Calu3 (cell line): ENCODE measurements at regions not wholly inside any gene's neighbourhood (a gene's known extent, or its start where the extent isn't known, plus 50 kb on each side); places are given as distances from the start of the nearest gene placed in this dataset.

Source experiments
- BruUV-seq: library from RNA; stranded (reverse); fragments of 400-500 nt; replicated peaks from 2 replicates; lab custom pipeline; 2021; lab: Mats Ljungman, UMichigan
- CTCF ChIA-PET: fragments of 300-600 bp; sonication (Branson Sonifier 250); formaldehyde crosslinking; loops from one replicate; lab custom pipeline; 2022; ENCODE audit warnings: antibody characterized with exemption; lab: Charles Lee
- DNase-seq: peaks from one replicate; pipeline ENCODE4 v3.0.0; 2022
- H3K27ac Mint-ChIP-seq: one replicate; pipeline ENCODE4 v1.8.0; 2022; ENCODE audit warnings: mixed read lengths; ENCODE audit not compliant: unreplicated experiment
- H3K27me3 Mint-ChIP-seq: one replicate; pipeline ENCODE4 v1.8.0; 2022; ENCODE audit warnings: mixed read lengths; ENCODE audit not compliant: unreplicated experiment
- H3K36me3 Mint-ChIP-seq: one replicate; pipeline ENCODE4 v1.8.0; 2022; ENCODE audit warnings: mild to moderate bottlenecking, moderate library complexity, mixed read lengths; ENCODE audit not compliant: insufficient read depth, unreplicated experiment
- H3K4me1 Mint-ChIP-seq: one replicate; pipeline ENCODE4 v1.8.0; 2022; ENCODE audit warnings: mild to moderate bottlenecking, low read depth, mixed read lengths; ENCODE audit not compliant: unreplicated experiment
- H3K4me3 Mint-ChIP-seq: one replicate; pipeline ENCODE4 v1.8.0; 2022; ENCODE audit warnings: mild to moderate bottlenecking, low read depth, moderate library complexity, mixed read lengths; ENCODE audit not compliant: unreplicated experiment
- H3K9me3 Mint-ChIP-seq: one replicate; pipeline ENCODE4 v1.8.0; 2022; ENCODE audit warnings: low read depth, mixed read lengths; ENCODE audit not compliant: unreplicated experiment
- intact Hi-C: fragments of 100-400 bp; cut with micrococcal nuclease; formaldehyde crosslinking; loops from one replicate; pipeline ENCODE4 v1.10.0; 2022; ENCODE audit not compliant: unreplicated experiment
- TF ChIP-seq, protein P1 (sequence below): fragments of 200-600 bp; IDR thresholded peaks from one replicate; pipeline ENCODE4 v1.8.0; 2022; ENCODE audit warnings: antibody characterized with exemption; ENCODE audit not compliant: unreplicated experiment

- peaks cover 58% of the 10 kb centered on the region for H3K4me1 Mint-ChIP-seq
These were observed 68.4 kb downstream of the VEGFA start for GRCh38 chr6:43838276-43839036.

DNA sequence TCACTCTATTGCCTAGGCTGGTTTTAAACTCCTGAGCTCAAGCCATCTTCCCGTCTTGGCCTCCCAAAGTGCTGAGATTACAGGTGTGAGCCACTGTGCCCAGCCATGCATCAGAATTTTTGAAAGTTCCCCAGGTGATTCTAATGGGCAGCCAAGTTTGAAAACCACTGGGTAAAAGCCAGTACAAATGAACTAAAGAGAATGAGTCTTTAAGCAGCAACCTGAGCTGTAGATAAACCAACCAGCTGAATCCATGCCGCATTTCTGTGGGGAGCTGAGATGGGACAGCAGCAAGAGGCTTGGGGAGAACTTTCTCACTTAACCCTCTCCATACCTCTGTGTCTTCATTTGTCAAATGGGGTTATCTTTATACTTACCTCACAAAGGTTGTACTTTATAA is 67.5 kb downstream of the VEGFA start:
- no peak overlapping the region for H3K4me3 Mint-ChIP-seq
- H3K4me1 Mint-ChIP-seq = peaks cover 57% of the 10 kb centered on the region
- no peak for DNase-seq
- no peak overlapping the region for H3K27ac Mint-ChIP-seq
- TF ChIP-seq, protein P1, sequence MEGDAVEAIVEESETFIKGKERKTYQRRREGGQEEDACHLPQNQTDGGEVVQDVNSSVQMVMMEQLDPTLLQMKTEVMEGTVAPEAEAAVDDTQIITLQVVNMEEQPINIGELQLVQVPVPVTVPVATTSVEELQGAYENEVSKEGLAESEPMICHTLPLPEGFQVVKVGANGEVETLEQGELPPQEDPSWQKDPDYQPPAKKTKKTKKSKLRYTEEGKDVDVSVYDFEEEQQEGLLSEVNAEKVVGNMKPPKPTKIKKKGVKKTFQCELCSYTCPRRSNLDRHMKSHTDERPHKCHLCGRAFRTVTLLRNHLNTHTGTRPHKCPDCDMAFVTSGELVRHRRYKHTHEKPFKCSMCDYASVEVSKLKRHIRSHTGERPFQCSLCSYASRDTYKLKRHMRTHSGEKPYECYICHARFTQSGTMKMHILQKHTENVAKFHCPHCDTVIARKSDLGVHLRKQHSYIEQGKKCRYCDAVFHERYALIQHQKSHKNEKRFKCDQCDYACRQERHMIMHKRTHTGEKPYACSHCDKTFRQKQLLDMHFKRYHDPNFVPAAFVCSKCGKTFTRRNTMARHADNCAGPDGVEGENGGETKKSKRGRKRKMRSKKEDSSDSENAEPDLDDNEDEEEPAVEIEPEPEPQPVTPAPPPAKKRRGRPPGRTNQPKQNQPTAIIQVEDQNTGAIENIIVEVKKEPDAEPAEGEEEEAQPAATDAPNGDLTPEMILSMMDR = no peak
- intact Hi-C loops = no loop called here
- no TSS peak for BruUV-seq
- H3K27me3 Mint-ChIP-seq = no peaks in the 10 kb centered on the region
- H3K9me3 Mint-ChIP-seq = no peaks in the 10 kb centered on the region
- CTCF ChIA-PET = interaction anchor here (1.5 kb wide), 1 partner anchor 19 kb away, joined by 4 read pairs; no protein-coding TSS in a partner anchor
- H3K36me3 Mint-ChIP-seq = peaks cover 7% of the 10 kb centered on the region

More at GRCh38 chr6:43838276-43839036, 68.4 kb downstream of the VEGFA start:
- Mint-ChIP-seq H3K9me3 (no peaks in the 10 kb centered on the region), H3K27ac (peak overlapping the region; percentile 9), H3K36me3 (peaks cover 7% of the 10 kb centered on the region), H3K4me3 (no peak overlapping the region), H3K27me3 (no peaks in the 10 kb centered on the region)
- intact Hi-C loops = loop anchor here (2.0 kb wide), 1 partner anchor 64 kb away; no protein-coding TSS in a partner anchor
- TF ChIP-seq, protein P1 = peak; percentile 67
- CTCF ChIA-PET = no interaction called here
- BruUV-seq = no TSS peak
- peak; percentile 59 for DNase-seq

- Mint-ChIP-seq H3K27ac (no peak overlapping the region), H3K36me3 (peaks cover 7% of the 10 kb centered on the region), H3K9me3 (no peaks in the 10 kb centered on the region), H3K4me3 (no peak overlapping the region), H3K4me1 (peaks cover 64% of the 10 kb centered on the region), H3K27me3 (no peaks in the 10 kb centered on the region)
- TF ChIP-seq, protein P1 = no peak
- no TSS peak for BruUV-seq
- intact Hi-C loops = no loop called here
- CTCF ChIA-PET = interaction anchor here (1.5 kb wide), 1 partner anchor 19 kb away, joined by 4 read pairs; no protein-coding TSS in a partner anchor
- no peak for DNase-seq
These were observed 66.7 kb downstream of the VEGFA start for GRCh38 chr6:43836507-43837240.
